Neuronal stem cell (in vitro differentiated cells): ENCODE measurements at regions not wholly inside any gene's neighbourhood (a gene's known extent, or its start where the extent isn't known, plus 50 kb on each side); places are given as distances from the start of the nearest gene placed in this dataset.
A peak's percentile ranks its signal among the peaks of the same experiment; 100 is the strongest.

ENCODE experiments used
- DNase-seq: peaks from one replicate; pipeline ENCODE4 v3.0.0-alpha.2; 2013; ENCODE audit warnings: low spot score
- H2AFZ ChIP-seq: one replicate; pipeline ENCODE4 v1.6.1; 2013; ENCODE audit warnings: mild to moderate bottlenecking, low read length, inconsistent platforms
- H2AK5ac ChIP-seq: 2 replicates; pipeline ENCODE4 v1.6.1; 2013; ENCODE audit warnings: low read depth, mild to moderate bottlenecking, inconsistent platforms, low read length, moderate library complexity, mixed read lengths
- H2BK120ac ChIP-seq: 2 replicates; pipeline ENCODE4 v1.6.1; 2013; ENCODE audit warnings: low read depth, mild to moderate bottlenecking, inconsistent platforms, low read length, moderate library complexity, mixed read lengths
- H2BK12ac ChIP-seq: one replicate; pipeline ENCODE4 v1.6.1; 2013; ENCODE audit warnings: low read length, inconsistent platforms
- H2BK15ac ChIP-seq: 2 replicates; pipeline ENCODE4 v1.6.1; 2013; ENCODE audit warnings: mild to moderate bottlenecking, low read length, inconsistent platforms, mixed read lengths
- H2BK5ac ChIP-seq: one replicate; pipeline ENCODE4 v1.6.1; 2013; ENCODE audit warnings: inconsistent platforms, mild to moderate bottlenecking, low read length, moderate library complexity
- H3K14ac ChIP-seq: one replicate; pipeline ENCODE4 v1.6.1; 2013; ENCODE audit warnings: low read length, inconsistent platforms
- H3K18ac ChIP-seq: 2 replicates; pipeline ENCODE4 v1.6.1; 2013; ENCODE audit warnings: low read length, inconsistent platforms
- H3K23ac ChIP-seq: 2 replicates; pipeline ENCODE4 v1.6.1; 2013; ENCODE audit warnings: low read depth, mild to moderate bottlenecking, mixed read lengths, low read length, inconsistent platforms; ENCODE audit not compliant: poor library complexity
- H3K27ac ChIP-seq: replicated peaks from 3 replicates; pipeline ENCODE4 v1.5.1; 2013; ENCODE audit warnings: low read length, inconsistent platforms
- H3K27me3 ChIP-seq, 3 experiments: 2 replicates each; pipeline ENCODE4 v1.6.1; 2013; ENCODE audit warnings: low read length in 3 of 3, mild to moderate bottlenecking in 2 of 3, inconsistent platforms in 1 of 3, low read depth in 1 of 3, mixed read lengths in 1 of 3, moderate library complexity in 1 of 3; ENCODE audit not compliant: control insufficient read depth in 3 of 3, insufficient read depth in 3 of 3
- H3K36me3 ChIP-seq, 2 donors: replicated peaks in 1 of 2; 2 replicates each; pipeline ENCODE4 v1.6.1; 2013; ENCODE audit warnings: low read length in 2 of 2; ENCODE audit not compliant: control insufficient read depth in 2 of 2, insufficient read depth in 2 of 2
- H3K4ac ChIP-seq: 2 replicates; pipeline ENCODE4 v1.6.1; 2013; ENCODE audit warnings: inconsistent platforms, mild to moderate bottlenecking, low read length, moderate library complexity
- H3K4me1 ChIP-seq, 2 donors: 1 replicate in 1 of 2; 2 replicates in 1 of 2; pipeline ENCODE4 v1.6.1; 2013; ENCODE audit warnings: low read length in 2 of 2, low read depth in 1 of 2; ENCODE audit not compliant: control insufficient read depth in 2 of 2, insufficient read depth in 1 of 2
- H3K4me2 ChIP-seq: one replicate; pipeline ENCODE4 v1.6.1; 2013; ENCODE audit warnings: mild to moderate bottlenecking, low read length, inconsistent platforms; ENCODE audit not compliant: insufficient read depth, poor library complexity, severe bottlenecking
- H3K4me3 ChIP-seq, 2 donors: 2 replicates each; pipeline ENCODE4 v1.5.1; 2013; ENCODE audit warnings: low read length in 2 of 2, mild to moderate bottlenecking in 2 of 2, inconsistent platforms in 1 of 2, moderate library complexity in 1 of 2
- H3K79me1 ChIP-seq: one replicate; pipeline ENCODE4 v1.6.1; 2013; ENCODE audit warnings: low read depth, mild to moderate bottlenecking, inconsistent platforms, low read length, moderate library complexity
- H3K9ac ChIP-seq: one replicate; pipeline ENCODE4 v1.6.1; 2013; ENCODE audit warnings: mild to moderate bottlenecking, low read depth, low read length, inconsistent platforms; ENCODE audit not compliant: poor library complexity
- H3K9me3 ChIP-seq, 2 donors: replicated peaks in 1 of 2; 2 replicates each; pipeline versions ENCODE3 to v1.6.1; 2013; ENCODE audit warnings: low read length in 2 of 2, mild to moderate bottlenecking in 2 of 2, inconsistent platforms in 1 of 2, low read depth in 1 of 2, mixed read lengths in 1 of 2, moderate library complexity in 1 of 2; ENCODE audit not compliant: control insufficient read depth in 2 of 2, insufficient read depth in 1 of 2
- H4K8ac ChIP-seq: one replicate; pipeline ENCODE4 v1.6.1; 2013; ENCODE audit warnings: low read depth, mild to moderate bottlenecking, inconsistent platforms, low read length, moderate library complexity
- H4K91ac ChIP-seq: one replicate; pipeline ENCODE4 v1.6.1; 2013; ENCODE audit warnings: low read length, low read depth, mild to moderate bottlenecking, inconsistent platforms; ENCODE audit not compliant: poor library complexity
- WGBS, 2 donors: extraction: QIAGEN DNeasy Blood & Tissue Kit; methylation state at CpG; one replicate each; pipeline ENCODE4 v1.1.7; 2013; ENCODE audit warnings: missing lambda C conversion rate in 2 of 2, mixed read lengths in 1 of 2; ENCODE audit not compliant: insufficient read length in 2 of 2, insufficient replicate concordance in 1 of 2; ENCODE audit errors: extremely low coverage in 2 of 2; 5-methylcytosine and 5-hydroxymethylcytosine counted together

GRCh38 chr15:77853910-77854309 lies 221.2 kb upstream of the LINGO1 start:
- no peak overlapping the region for H2AK5ac ChIP-seq
- H3K4me3 ChIP-seq: no peak overlapping the region
- no peak overlapping the region for H2BK120ac ChIP-seq
- no peak overlapping the region for H2BK5ac ChIP-seq
- H3K4me2 ChIP-seq: no peak overlapping the region
- no peaks in the 10 kb centered on the region for H3K4me1 ChIP-seq
- no peaks in the 10 kb centered on the region for H3K36me3 ChIP-seq
- H4K8ac ChIP-seq: no peak overlapping the region
- H2BK12ac ChIP-seq: no peak overlapping the region
- H2BK15ac ChIP-seq: no peak overlapping the region
- no peaks in the 10 kb centered on the region for H3K9me3 ChIP-seq
- no peaks in the 10 kb centered on the region for H3K79me1 ChIP-seq
- no peak overlapping the region for H2AFZ ChIP-seq
- peaks cover 0 to 27% (median 2%) of the 10 kb centered on the region in 3 experiments for H3K27me3 ChIP-seq
- H3K4ac ChIP-seq: no peak overlapping the region
- no peak overlapping the region for H3K23ac ChIP-seq
- H3K18ac ChIP-seq: no peak overlapping the region
- H3K14ac ChIP-seq: no peak overlapping the region
- no peak overlapping the region for H4K91ac ChIP-seq
- no peak overlapping the region for H3K27ac ChIP-seq
- no CpG with 5 or more reads among the region's 6 CpGs for WGBS, 2 donors
- no peak for DNase-seq
- no peak overlapping the region for H3K9ac ChIP-seq

DNA sequence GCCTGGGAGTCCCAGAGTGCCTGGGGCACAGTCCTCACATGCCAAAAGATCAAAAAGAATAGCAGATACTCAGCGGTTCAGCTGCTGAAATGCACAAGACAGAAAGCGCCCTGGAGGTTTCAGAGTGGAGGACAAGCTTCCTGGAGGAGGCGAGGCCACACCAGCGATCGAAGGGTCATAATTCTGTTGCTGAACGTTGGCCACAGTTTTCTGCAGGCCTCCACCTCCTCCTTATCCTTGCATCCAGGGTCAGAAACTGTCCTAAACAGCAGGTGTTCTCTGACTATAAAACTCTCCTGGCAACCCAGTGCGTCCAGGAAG lies 220.3 kb upstream of the LINGO1 start:
- Histone ChIP-seq H3K9ac (no peak overlapping the region), H3K4me2 (no peak overlapping the region), H2BK15ac (peak overlapping the region; percentile 49), H3K36me3 (no peaks in the 10 kb centered on the region), H3K4ac (no peak overlapping the region), H3K14ac (no peak overlapping the region), H3K23ac (no peak overlapping the region), H2BK120ac (no peak overlapping the region), H3K4me1 (no peaks in the 10 kb centered on the region), H3K27ac (no peak overlapping the region), H2AK5ac (peak overlapping the region; percentile 61), H4K8ac (no peak overlapping the region), H3K27me3 (peaks cover 0 to 27% (median 2%) of the 10 kb centered on the region in 3 experiments), H3K18ac (no peak overlapping the region), H4K91ac (no peak overlapping the region), H3K4me3 (no peak overlapping the region), H2BK12ac (no peak overlapping the region), H2AFZ (no peak overlapping the region), H3K9me3 (no peaks in the 10 kb centered on the region), H3K79me1 (no peaks in the 10 kb centered on the region), H2BK5ac (no peak overlapping the region)
- no CpG with 5 or more reads among the region's 7 CpGs for WGBS, 2 donors
- DNase-seq: no peak

- Histone ChIP-seq H2BK15ac (peak overlapping the region; percentile 49), H2AFZ (no peak overlapping the region), H3K14ac (no peak overlapping the region), H3K36me3 (no peaks in the 10 kb centered on the region), H3K4me1 (no peaks in the 10 kb centered on the region), H3K4me2 (no peak overlapping the region), H3K4ac (no peak overlapping the region), H3K4me3 (no peak overlapping the region), H3K18ac (peak overlapping the region; percentile 71), H3K27me3 (peaks cover 0 to 27% (median 2%) of the 10 kb centered on the region in 3 experiments), H2BK5ac (no peak overlapping the region), H3K23ac (no peak overlapping the region), H3K79me1 (no peaks in the 10 kb centered on the region), H2BK120ac (no peak overlapping the region), H4K91ac (no peak overlapping the region), H3K27ac (no peak overlapping the region), H4K8ac (no peak overlapping the region), H2AK5ac (peak overlapping the region; percentile 61), H3K9me3 (no peaks in the 10 kb centered on the region), H3K9ac (peak overlapping the region; percentile 12), H2BK12ac (no peak overlapping the region)
- WGBS, 2 donors: no CpG with 5 or more reads among the region's 23 CpGs
- no peak for DNase-seq
Measured at GRCh38 chr15:77852241-77853007, 219.7 kb upstream of the LINGO1 start.

- H2BK12ac ChIP-seq: no peak overlapping the region
- no peak overlapping the region for H3K23ac ChIP-seq
- H4K91ac ChIP-seq: no peak overlapping the region
- H3K4me2 ChIP-seq: no peak overlapping the region
- no peak overlapping the region for H3K14ac ChIP-seq
- no peaks in the 10 kb centered on the region for H3K79me1 ChIP-seq
- no peak overlapping the region for H2AFZ ChIP-seq
- no peak overlapping the region for H3K27ac ChIP-seq
- H3K9ac ChIP-seq: no peak overlapping the region
- DNase-seq: no peak
- H2BK5ac ChIP-seq: no peak overlapping the region
- H3K4ac ChIP-seq: no peak overlapping the region
- H3K4me1 ChIP-seq: no peaks in the 10 kb centered on the region
- H3K9me3 ChIP-seq: no peaks in the 10 kb centered on the region
- H4K8ac ChIP-seq: no peak overlapping the region
- no peak overlapping the region for H2BK120ac ChIP-seq
- H2AK5ac ChIP-seq: no peak overlapping the region
- H3K18ac ChIP-seq: no peak overlapping the region
- no CpG with 5 or more reads among the region's 6 CpGs for WGBS, 2 donors
- H3K27me3 ChIP-seq: peaks cover 0 to 26% (median 0%) of the 10 kb centered on the region in 3 experiments
- H2BK15ac ChIP-seq: no peak overlapping the region
- H3K36me3 ChIP-seq: no peaks in the 10 kb centered on the region
- no peak overlapping the region for H3K4me3 ChIP-seq
Measured at GRCh38 chr15:77851691-77852090, 219.0 kb upstream of the LINGO1 start.
